Duodenal mucosa (tissue), 2 donors: ENCODE measurements at regions not wholly inside any gene's neighbourhood (a gene's known extent, or its start where the extent isn't known, plus 50 kb on each side); places are given as distances from the start of the nearest gene placed in this dataset.

Source experiments
- H3K27ac ChIP-seq: one replicate; pipeline ENCODE4 v1.7.0; 2013; ENCODE audit warnings: low read depth, low read length
- H3K27me3 ChIP-seq, 2 donors: one replicate each; pipeline ENCODE4 v1.7.0; 2013; ENCODE audit warnings: low read length in 2 of 2, control low read depth in 1 of 2; ENCODE audit not compliant: insufficient read depth in 2 of 2, control insufficient read depth in 1 of 2
- H3K36me3 ChIP-seq, 2 donors: one replicate each; pipeline ENCODE4 v1.7.0; 2013; ENCODE audit warnings: low read length in 2 of 2, control low read depth in 1 of 2; ENCODE audit not compliant: insufficient read depth in 2 of 2, control insufficient read depth in 1 of 2
- H3K4me1 ChIP-seq, 2 donors: one replicate each; pipeline ENCODE4 v1.7.0; 2013; ENCODE audit warnings: low read length in 2 of 2, control low read depth in 1 of 2; ENCODE audit not compliant: insufficient read depth in 2 of 2, control insufficient read depth in 1 of 2
- H3K4me3 ChIP-seq, 2 donors: one replicate each; pipeline ENCODE4 v1.7.0; 2013; ENCODE audit warnings: low read length in 2 of 2, low read depth in 1 of 2
- H3K9ac ChIP-seq, 2 donors: one replicate each; pipeline ENCODE4 v1.7.0; 2013; ENCODE audit warnings: low read length in 2 of 2, low read depth in 1 of 2
- H3K9me3 ChIP-seq, 2 donors: one replicate each; pipeline ENCODE4 v1.7.0; 2013; ENCODE audit warnings: low read length in 2 of 2, control low read depth in 1 of 2; ENCODE audit not compliant: control insufficient read depth in 1 of 2

DNA sequence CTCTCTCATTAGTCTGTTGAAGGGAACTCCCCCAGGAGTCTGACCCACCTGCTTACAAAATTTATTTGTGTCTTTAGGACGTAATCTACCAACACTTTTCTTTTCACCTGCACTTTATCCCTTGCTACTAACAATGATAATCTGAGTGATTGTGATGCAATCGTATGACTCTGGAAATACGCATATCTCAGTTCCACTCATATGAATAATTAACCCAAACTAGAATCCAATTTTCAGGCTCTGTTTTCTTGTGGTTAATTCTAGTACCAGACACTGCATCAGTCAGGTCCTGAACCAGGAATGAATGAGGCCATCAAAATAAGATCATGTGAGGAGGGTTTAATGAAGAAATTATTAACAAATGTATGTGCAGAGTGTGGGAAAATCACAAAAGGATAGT is 158.4 kb upstream of the SRD5A2 start:
- H3K9ac ChIP-seq, result no peak overlapping the region
- no peaks in the 10 kb centered on the region for H3K36me3 ChIP-seq
- no peaks in the 10 kb centered on the region for H3K4me1 ChIP-seq
- no peak overlapping the region for H3K27ac ChIP-seq
- no peaks in the 10 kb centered on the region for H3K9me3 ChIP-seq
- H3K27me3 ChIP-seq, result peaks cover 0 to 5% of the 10 kb centered on the region in 2 donors
- H3K4me3 ChIP-seq, result no peak overlapping the region

- Histone ChIP-seq H3K4me1 (no peaks in the 10 kb centered on the region), H3K9ac (no peak overlapping the region), H3K27ac (no peak overlapping the region), H3K4me3 (no peak overlapping the region), H3K36me3 (no peaks in the 10 kb centered on the region), H3K9me3 (no peaks in the 10 kb centered on the region), H3K27me3 (peaks cover 0 to 5% of the 10 kb centered on the region in 2 donors)
Observed at GRCh38 chr2:31736695-31737454, 156.1 kb upstream of the SRD5A2 start.

- H3K27me3 ChIP-seq, result peaks cover 0 to 5% of the 10 kb centered on the region in 2 donors
- no peak overlapping the region for H3K27ac ChIP-seq
- no peaks in the 10 kb centered on the region for H3K36me3 ChIP-seq
- no peaks in the 10 kb centered on the region for H3K9me3 ChIP-seq
- no peak overlapping the region for H3K4me3 ChIP-seq
- H3K9ac ChIP-seq, result no peak overlapping the region
- no peaks in the 10 kb centered on the region for H3K4me1 ChIP-seq
Observed at GRCh38 chr2:31735716-31736115, 155.0 kb upstream of the SRD5A2 start.

DNA sequence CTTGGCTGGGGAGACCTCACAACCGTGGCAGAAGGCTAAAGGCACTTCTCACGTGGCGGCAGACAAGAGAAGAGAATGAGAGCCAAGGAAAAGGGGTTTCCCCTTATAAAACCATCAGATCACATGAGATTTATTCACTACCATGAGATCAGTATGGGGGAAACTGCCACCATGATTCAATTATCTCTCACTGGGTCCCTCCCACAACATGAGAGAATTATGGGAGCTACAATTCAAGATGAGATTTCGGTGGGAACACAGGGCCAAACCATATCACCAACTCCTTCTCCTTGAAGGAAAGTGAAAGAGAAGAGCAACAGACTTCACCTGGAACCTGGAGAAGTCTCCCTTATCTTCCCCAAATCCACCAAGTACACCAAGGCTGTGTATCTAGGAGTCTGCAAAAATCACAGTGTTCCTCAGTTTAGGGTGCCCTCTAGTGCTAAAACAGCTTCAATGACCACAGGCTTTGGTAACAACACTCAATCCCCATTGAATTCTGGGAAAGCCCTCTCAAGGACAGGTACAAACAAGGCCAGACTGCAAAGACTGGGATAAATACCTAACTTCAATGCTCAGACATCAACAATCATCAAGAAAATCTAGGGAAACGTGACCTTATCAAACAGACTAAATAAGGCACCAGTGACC is 148.8 kb upstream of the SRD5A2 start:
- H3K27me3 ChIP-seq, result no peaks in the 10 kb centered on the region
- no peaks in the 10 kb centered on the region for H3K4me1 ChIP-seq
- H3K36me3 ChIP-seq, result no peaks in the 10 kb centered on the region
- no peak overlapping the region for H3K4me3 ChIP-seq
- no peak overlapping the region for H3K27ac ChIP-seq
- no peak overlapping the region for H3K9ac ChIP-seq
- no peaks in the 10 kb centered on the region for H3K9me3 ChIP-seq

DNA sequence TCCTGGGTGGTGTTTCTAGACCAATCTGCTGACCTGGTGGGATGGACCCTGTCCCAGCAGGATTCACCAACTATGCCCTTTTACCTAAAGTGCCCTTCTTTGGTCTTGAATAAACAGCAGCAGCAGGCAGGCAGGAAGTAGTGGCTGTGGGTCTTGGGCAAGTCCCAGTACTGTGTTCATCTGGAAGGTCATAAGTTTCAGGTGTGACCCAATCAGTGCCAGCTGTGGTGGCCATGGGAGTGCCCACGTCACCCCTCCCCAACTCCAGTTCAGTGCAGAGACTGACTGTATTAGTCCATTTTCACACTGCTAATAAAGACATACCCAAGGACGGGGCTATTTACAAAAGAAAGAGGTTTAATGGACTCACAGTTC is 148.3 kb upstream of the SRD5A2 start:
- Histone ChIP-seq H3K9ac (no peak overlapping the region), H3K36me3 (no peaks in the 10 kb centered on the region), H3K9me3 (no peaks in the 10 kb centered on the region), H3K27me3 (no peaks in the 10 kb centered on the region), H3K4me3 (no peak overlapping the region), H3K4me1 (no peaks in the 10 kb centered on the region), H3K27ac (no peak overlapping the region)

DNA sequence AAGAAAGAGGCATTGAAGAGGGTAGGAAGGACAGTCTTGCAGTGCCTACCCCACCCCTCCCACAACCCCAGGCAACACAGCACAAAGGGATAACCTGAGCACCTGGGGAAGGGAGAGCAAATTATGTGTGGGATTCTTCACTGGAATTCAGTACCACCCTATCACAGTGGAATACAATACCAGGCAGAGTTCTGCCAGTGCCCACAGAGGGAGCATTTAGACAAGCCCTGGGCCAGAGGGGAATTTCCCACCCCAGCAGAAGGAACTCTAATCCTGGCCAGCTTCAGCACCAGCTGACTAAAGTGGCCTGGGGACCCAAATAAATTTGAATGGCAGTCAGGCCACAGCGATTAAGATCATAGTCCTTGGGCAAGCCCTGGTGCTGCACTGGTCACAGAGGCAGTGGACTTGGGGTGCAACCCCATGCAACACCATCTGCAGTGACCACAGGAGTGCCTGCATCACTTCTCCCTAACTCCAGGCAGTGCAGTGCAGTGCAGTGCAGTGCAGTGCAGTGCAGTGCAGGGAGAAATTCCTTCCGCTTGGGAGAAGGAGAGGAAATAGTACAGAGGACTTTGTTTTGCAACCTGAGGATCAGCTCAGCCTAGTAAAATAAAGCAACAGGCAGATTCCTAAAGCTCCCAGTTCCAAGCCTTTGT is 147.8 kb upstream of the SRD5A2 start:
- Histone ChIP-seq H3K36me3 (no peaks in the 10 kb centered on the region), H3K9ac (no peak overlapping the region), H3K4me3 (no peak overlapping the region), H3K9me3 (no peaks in the 10 kb centered on the region), H3K27me3 (no peaks in the 10 kb centered on the region), H3K4me1 (no peaks in the 10 kb centered on the region), H3K27ac (no peak overlapping the region)

DNA sequence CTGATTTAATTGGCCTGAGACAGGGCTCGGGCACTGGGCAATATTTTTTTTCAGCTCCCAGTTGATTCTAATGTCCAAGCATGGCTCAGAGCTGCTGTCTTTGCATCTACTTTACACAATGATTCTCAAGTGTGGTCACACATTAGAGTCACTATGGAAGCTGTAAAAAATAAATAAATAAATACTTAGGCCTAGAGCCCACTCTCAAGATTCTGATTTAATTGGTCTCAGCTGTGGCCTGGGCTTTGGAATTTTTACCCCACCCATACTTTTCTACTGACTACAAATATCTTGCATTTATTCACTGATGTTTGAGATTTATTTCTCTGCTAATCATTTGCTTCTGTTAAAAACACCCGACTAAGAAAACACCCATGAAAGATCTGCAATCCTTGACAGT is 145.7 kb upstream of the SRD5A2 start:
- Histone ChIP-seq H3K4me3 (no peak overlapping the region), H3K27me3 (no peaks in the 10 kb centered on the region)

GRCh38 chr2:31725444-31725843 is 144.7 kb upstream of the SRD5A2 start:
- H3K9me3 ChIP-seq, result no peaks in the 10 kb centered on the region
- H3K4me1 ChIP-seq, result no peaks in the 10 kb centered on the region
- H3K27me3 ChIP-seq, result no peaks in the 10 kb centered on the region
- no peak overlapping the region for H3K27ac ChIP-seq
- H3K4me3 ChIP-seq, result no peak overlapping the region
- H3K9ac ChIP-seq, result no peak overlapping the region
- H3K36me3 ChIP-seq, result no peaks in the 10 kb centered on the region

More for the DNA sequence above, 145.7 kb upstream of the SRD5A2 start:
- H3K9ac ChIP-seq, result no peak overlapping the region
- no peaks in the 10 kb centered on the region for H3K9me3 ChIP-seq
- no peaks in the 10 kb centered on the region for H3K36me3 ChIP-seq
- H3K27ac ChIP-seq, result no peak overlapping the region
- H3K4me1 ChIP-seq, result no peaks in the 10 kb centered on the region

DNA sequence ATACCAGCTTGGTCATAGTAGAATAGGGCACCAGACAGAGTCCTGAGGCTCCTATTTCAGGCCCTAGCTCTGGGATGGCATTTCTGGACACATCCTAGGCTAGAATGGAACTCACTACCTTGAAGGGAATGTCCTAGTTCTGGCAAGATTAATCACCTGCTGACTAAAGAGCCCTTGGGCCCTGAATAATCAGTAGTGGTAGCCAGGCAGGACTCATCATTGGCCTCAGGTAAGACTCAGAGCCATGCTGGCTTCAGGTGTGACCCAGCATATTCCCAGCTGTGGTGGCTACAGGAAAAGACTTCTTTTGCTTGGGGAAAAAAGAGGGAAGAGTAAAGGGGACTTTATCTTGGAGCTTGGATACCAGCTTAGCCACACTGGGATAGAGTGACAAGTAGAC is 131.0 kb upstream of the SRD5A2 start:
- H3K36me3 ChIP-seq, result no peaks in the 10 kb centered on the region
- H3K4me1 ChIP-seq, result no peaks in the 10 kb centered on the region
- H3K4me3 ChIP-seq, result no peak overlapping the region
- H3K27me3 ChIP-seq, result no peaks in the 10 kb centered on the region
- H3K9me3 ChIP-seq, result no peaks in the 10 kb centered on the region
- H3K27ac ChIP-seq, result no peak overlapping the region
- no peak overlapping the region for H3K9ac ChIP-seq

DNA sequence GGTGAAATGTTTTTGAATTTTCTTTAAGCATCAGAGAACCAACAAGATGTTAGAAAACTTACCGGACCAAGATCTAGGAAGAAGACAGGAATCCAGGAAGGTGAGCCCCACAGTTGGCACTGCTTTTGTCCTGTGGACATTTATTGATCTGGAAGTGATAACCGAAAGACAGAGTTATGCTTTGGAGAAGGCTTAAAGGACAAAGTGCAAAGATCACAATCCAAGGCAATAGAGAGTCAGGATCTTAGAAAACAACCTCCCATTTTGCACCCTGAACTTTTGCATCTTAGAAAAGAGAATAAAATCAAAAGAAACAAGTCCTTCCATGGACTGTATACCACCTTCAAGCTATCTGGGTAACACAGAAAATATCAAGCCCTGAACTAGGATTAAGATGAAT is 129.4 kb upstream of the SRD5A2 start:
- Histone ChIP-seq H3K9ac (no peak overlapping the region), H3K27me3 (no peaks in the 10 kb centered on the region), H3K4me1 (no peaks in the 10 kb centered on the region), H3K27ac (no peak overlapping the region), H3K4me3 (no peak overlapping the region), H3K36me3 (no peaks in the 10 kb centered on the region), H3K9me3 (no peaks in the 10 kb centered on the region)
